ENCODE measurements at regions not wholly inside any gene's neighbourhood (a gene's known extent, or its start where the extent isn't known, plus 50 kb on each side); places are given as distances from the start of the nearest gene placed in this dataset.

- no peak for DNase-seq
- Histone ChIP-seq H3K27ac (no peak overlapping the region), H3K36me3 (no peaks in the 10 kb centered on the region), H3K4me3 (replicated peaks in 1 of 3) (no peak overlapping the region), H3K27me3 (no peaks in the 10 kb centered on the region), H3K4me1 (no peaks in the 10 kb centered on the region), H3K9me3 (no peaks in the 10 kb centered on the region)
- TF ChIP-seq CTCF (IDR thresholded peaks at IDR 0.05) (no peak), POLR2A (IDR thresholded peaks at IDR 0.05) (no peak)
- intact Hi-C loops (cut with DNase I) = no loop called here
Measured at GRCh38 chr13:90308249-90308648, 1039.2 kb upstream of the MIR17HG start.

GRCh38 chr13:90311929-90312328 lies 1035.6 kb upstream of the MIR17HG start:
- intact Hi-C loops (cut with DNase I) = no loop called here
- no peak overlapping the region for H3K4me3 ChIP-seq (replicated peaks in 1 of 3)
- no peaks in the 10 kb centered on the region for H3K27me3 ChIP-seq
- TF ChIP-seq POLR2A (IDR thresholded peaks at IDR 0.05) = no peak
- no peak for DNase-seq
- H3K4me1 ChIP-seq = no peaks in the 10 kb centered on the region
- 86 to 87% methylated on average over 7 of the region's 7 CpGs for WGBS, 2 donors
- no peaks in the 10 kb centered on the region for H3K9me3 ChIP-seq
- no peak overlapping the region for H3K27ac ChIP-seq
- H3K36me3 ChIP-seq = no peaks in the 10 kb centered on the region

GRCh38 chr13:90315061-90315460 lies 1032.4 kb upstream of the MIR17HG start:
- TF ChIP-seq CTCF (IDR thresholded peaks at IDR 0.05) = no peak
- TF ChIP-seq POLR2A (IDR thresholded peaks at IDR 0.05) = no peak
- Histone ChIP-seq H3K4me1 (no peaks in the 10 kb centered on the region), H3K4me3 (replicated peaks in 1 of 3) (no peak overlapping the region), H3K9me3 (no peaks in the 10 kb centered on the region), H3K27me3 (no peaks in the 10 kb centered on the region), H3K27ac (no peak overlapping the region), H3K36me3 (no peaks in the 10 kb centered on the region)
- 56 to 57% methylated on average over 2 of the region's 2 CpGs for WGBS, 2 donors
- intact Hi-C loops (cut with DNase I) = no loop called here
- DNase-seq = no peak

GRCh38 chr13:90320664-90321063 lies 1026.8 kb upstream of the MIR17HG start:
- Histone ChIP-seq H3K4me3 (replicated peaks in 1 of 3) (no peak overlapping the region), H3K9me3 (no peaks in the 10 kb centered on the region), H3K36me3 (no peaks in the 10 kb centered on the region), H3K27ac (no peak overlapping the region), H3K27me3 (no peaks in the 10 kb centered on the region), H3K4me1 (no peaks in the 10 kb centered on the region)
- intact Hi-C loops (cut with DNase I) = no loop called here
- DNase-seq = no peak
- 90 to 95% methylated on average over 4 of the region's 4 CpGs for WGBS, 2 donors
- no peak for TF ChIP-seq CTCF (IDR thresholded peaks at IDR 0.05)
- TF ChIP-seq POLR2A (IDR thresholded peaks at IDR 0.05) = no peak

GRCh38 chr13:90321281-90321931 lies 1026.1 kb upstream of the MIR17HG start:
- intact Hi-C loops (cut with DNase I) = no loop called here
- no peak overlapping the region for H3K4me3 ChIP-seq (replicated peaks in 1 of 3)
- DNase-seq = no peak
- no peaks in the 10 kb centered on the region for H3K36me3 ChIP-seq
- 83 to 85% methylated on average over 9 of the region's 9 CpGs for WGBS, 2 donors
- TF ChIP-seq POLR2A (IDR thresholded peaks at IDR 0.05) = no peak
- TF ChIP-seq CTCF (IDR thresholded peaks at IDR 0.05) = no peak
- H3K4me1 ChIP-seq = no peaks in the 10 kb centered on the region
- H3K27ac ChIP-seq = no peak overlapping the region
- no peaks in the 10 kb centered on the region for H3K9me3 ChIP-seq
- H3K27me3 ChIP-seq = no peaks in the 10 kb centered on the region

- TF ChIP-seq POLR2A (IDR thresholded peaks at IDR 0.05) (no peak), CTCF (IDR thresholded peaks at IDR 0.05) (no peak)
- intact Hi-C loops (cut with DNase I) = no loop called here
- WGBS, 2 donors = 34 to 41% methylated on average over 1 of the region's 1 CpG
Measured at GRCh38 chr13:90329641-90330040, 1017.8 kb upstream of the MIR17HG start.

More at GRCh38 chr13:90329641-90330040, 1017.8 kb upstream of the MIR17HG start:
- H3K27me3 ChIP-seq = no peaks in the 10 kb centered on the region
- no peak overlapping the region for H3K27ac ChIP-seq
- DNase-seq = no peak
- H3K9me3 ChIP-seq = no peaks in the 10 kb centered on the region
- no peaks in the 10 kb centered on the region for H3K36me3 ChIP-seq
- H3K4me1 ChIP-seq = no peaks in the 10 kb centered on the region
- H3K4me3 ChIP-seq (replicated peaks in 1 of 3) = no peak overlapping the region

All from thyroid gland (tissue), 4 donors.